ENCODE measurements at regions not wholly inside any gene's neighbourhood (a gene's known extent, or its start where the extent isn't known, plus 50 kb on each side); places are given as distances from the start of the nearest gene placed in this dataset.
A peak's percentile ranks its signal among the peaks of the same experiment; 100 is the strongest.

DNA sequence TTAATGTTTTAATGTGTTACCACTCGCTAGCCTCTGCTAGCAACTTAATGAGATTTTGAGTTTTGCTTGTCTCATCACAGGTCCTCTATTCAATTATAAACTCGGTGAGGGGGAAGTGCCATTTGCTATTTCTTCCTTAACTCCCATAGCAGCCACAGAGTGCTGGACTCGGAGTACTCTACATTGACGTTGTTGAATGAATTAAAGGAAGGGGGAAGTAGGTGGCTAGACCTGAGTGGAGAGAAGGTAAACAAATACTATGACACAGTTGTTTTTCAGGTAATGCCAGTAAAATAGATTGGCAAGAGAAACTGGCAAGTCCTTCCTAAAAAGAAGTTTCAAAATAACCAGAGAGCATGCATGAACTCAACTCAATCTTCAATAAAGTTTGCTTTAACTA is 339.3 kb downstream of the HRH4 start:
- H3K79me2 ChIP-seq (ENCODE audit: insufficient read depth, low read length): no peaks in the 10 kb centered on the region
- no CpG with 5 or more reads among the region's 4 CpGs for WGBS (ENCODE audit: insufficient coverage)
- no peak overlapping the region for H3K4me3 Mint-ChIP-seq
- H3K27me3 ChIP-seq (ENCODE audit: control insufficient read depth in 2 of 2, insufficient read depth in 2 of 2, low read length in 2 of 2): no peaks in the 10 kb centered on the region
- no peak for DNase-seq
- peaks cover 1 to 4% (median 2%) of the 10 kb centered on the region in 3 donors for H3K27me3 Mint-ChIP-seq (ENCODE audit: low read depth in 3 of 3)
- TF ChIP-seq, protein P1, sequence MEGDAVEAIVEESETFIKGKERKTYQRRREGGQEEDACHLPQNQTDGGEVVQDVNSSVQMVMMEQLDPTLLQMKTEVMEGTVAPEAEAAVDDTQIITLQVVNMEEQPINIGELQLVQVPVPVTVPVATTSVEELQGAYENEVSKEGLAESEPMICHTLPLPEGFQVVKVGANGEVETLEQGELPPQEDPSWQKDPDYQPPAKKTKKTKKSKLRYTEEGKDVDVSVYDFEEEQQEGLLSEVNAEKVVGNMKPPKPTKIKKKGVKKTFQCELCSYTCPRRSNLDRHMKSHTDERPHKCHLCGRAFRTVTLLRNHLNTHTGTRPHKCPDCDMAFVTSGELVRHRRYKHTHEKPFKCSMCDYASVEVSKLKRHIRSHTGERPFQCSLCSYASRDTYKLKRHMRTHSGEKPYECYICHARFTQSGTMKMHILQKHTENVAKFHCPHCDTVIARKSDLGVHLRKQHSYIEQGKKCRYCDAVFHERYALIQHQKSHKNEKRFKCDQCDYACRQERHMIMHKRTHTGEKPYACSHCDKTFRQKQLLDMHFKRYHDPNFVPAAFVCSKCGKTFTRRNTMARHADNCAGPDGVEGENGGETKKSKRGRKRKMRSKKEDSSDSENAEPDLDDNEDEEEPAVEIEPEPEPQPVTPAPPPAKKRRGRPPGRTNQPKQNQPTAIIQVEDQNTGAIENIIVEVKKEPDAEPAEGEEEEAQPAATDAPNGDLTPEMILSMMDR (IDR thresholded peaks at IDR 0.05): no peak
- no peaks in the 10 kb centered on the region for H3K4me1 Mint-ChIP-seq
- H3K27ac Mint-ChIP-seq: no peak overlapping the region
- no peak overlapping the region for H3K27ac ChIP-seq (ENCODE audit: low read depth in 1 of 2, low read length in 2 of 2)
- H3K9me3 Mint-ChIP-seq: peaks cover 0 to 4% (median 0%) of the 10 kb centered on the region in 7 donors
- no peak overlapping the region for H3K9ac ChIP-seq (ENCODE audit: insufficient read depth, low read length, poor library complexity, severe bottlenecking)
- intact Hi-C loops (cut with micrococcal nuclease): no loop called here
- H3K4me3 ChIP-seq (replicated peaks in 1 of 3; ENCODE audit: low read depth in 2 of 3, low read length in 3 of 3): no peak overlapping the region
- no peaks in the 10 kb centered on the region for H4K20me1 ChIP-seq (ENCODE audit: insufficient read depth, low read length)
- no peaks in the 10 kb centered on the region for H3K36me3 Mint-ChIP-seq
- no peaks in the 10 kb centered on the region for H3K4me1 ChIP-seq (ENCODE audit: control insufficient read depth in 1 of 2, insufficient read depth in 2 of 2, low read length in 2 of 2)
- no peaks in the 10 kb centered on the region for H3K9me3 ChIP-seq (replicated peaks in 1 of 2; ENCODE audit: control insufficient read depth in 1 of 2, insufficient read depth in 1 of 2, low read length in 2 of 2)
- H2AFZ ChIP-seq (ENCODE audit: insufficient read depth, low read depth, low read length, poor library complexity, severe bottlenecking): no peak overlapping the region
- H3K4me2 ChIP-seq (replicated peaks; ENCODE audit: extremely low read depth, low read length, poor library complexity, severe bottlenecking): no peak overlapping the region
- H3K36me3 ChIP-seq (replicated peaks in 1 of 2; ENCODE audit: control insufficient read depth in 1 of 2, insufficient read depth in 2 of 2, low read length in 2 of 2): no peaks in the 10 kb centered on the region

GRCh38 chr18:24801001-24801400 is 340.6 kb downstream of the HRH4 start:
- Histone ChIP-seq H3K9ac (ENCODE audit: insufficient read depth, low read length, poor library complexity, severe bottlenecking) (no peak overlapping the region), H4K20me1 (ENCODE audit: insufficient read depth, low read length) (no peaks in the 10 kb centered on the region), H3K4me3 (replicated peaks in 1 of 3; ENCODE audit: low read depth in 2 of 3, low read length in 3 of 3) (no peak overlapping the region), H3K4me2 (replicated peaks; ENCODE audit: extremely low read depth, low read length, poor library complexity, severe bottlenecking) (no peak overlapping the region), H3K36me3 (replicated peaks in 1 of 2; ENCODE audit: control insufficient read depth in 1 of 2, insufficient read depth in 2 of 2, low read length in 2 of 2) (no peaks in the 10 kb centered on the region), H3K79me2 (ENCODE audit: insufficient read depth, low read length) (no peaks in the 10 kb centered on the region), H2AFZ (ENCODE audit: insufficient read depth, low read depth, low read length, poor library complexity, severe bottlenecking) (no peak overlapping the region), H3K9me3 (replicated peaks in 1 of 2; ENCODE audit: control insufficient read depth in 1 of 2, insufficient read depth in 1 of 2, low read length in 2 of 2) (no peaks in the 10 kb centered on the region), H3K4me1 (ENCODE audit: control insufficient read depth in 1 of 2, insufficient read depth in 2 of 2, low read length in 2 of 2) (no peaks in the 10 kb centered on the region), H3K27me3 (ENCODE audit: control insufficient read depth in 2 of 2, insufficient read depth in 2 of 2, low read length in 2 of 2) (no peaks in the 10 kb centered on the region), H3K27ac (ENCODE audit: low read depth in 1 of 2, low read length in 2 of 2) (no peak overlapping the region)
- intact Hi-C loops (cut with micrococcal nuclease): no loop called here
- peak overlapping the region in 1 of 7 donors; percentile 29 for H3K27ac Mint-ChIP-seq
- no peaks in the 10 kb centered on the region for H3K36me3 Mint-ChIP-seq
- no peak for DNase-seq
- H3K27me3 Mint-ChIP-seq (ENCODE audit: low read depth in 3 of 3): peaks cover 1 to 4% (median 2%) of the 10 kb centered on the region in 3 donors
- H3K4me1 Mint-ChIP-seq: no peaks in the 10 kb centered on the region
- no peak overlapping the region for H3K4me3 Mint-ChIP-seq
- H3K9me3 Mint-ChIP-seq: peaks cover 0 to 4% (median 0%) of the 10 kb centered on the region in 7 donors
- 40% methylated on average over 1 of the region's 1 CpG for WGBS (ENCODE audit: insufficient coverage)
- TF ChIP-seq, protein P1 (IDR thresholded peaks at IDR 0.05): no peak

All from CD14-positive monocyte (primary cell).